K562 (cell line): ENCODE measurements at regions not wholly inside any gene's neighbourhood (a gene's known extent, or its start where the extent isn't known, plus 50 kb on each side); places are given as distances from the start of the nearest gene placed in this dataset.
A peak's percentile ranks its signal among the peaks of the same experiment; 100 is the strongest.

Source experiments
- ATAC-seq: fragments of 200-7000 bp; cut with Tn5 transposase; 3 replicates; pipeline ENCODE4 v1.9.1; 2020; ENCODE audit warnings: moderate library complexity
- BruUV-seq: library from RNA; stranded (reverse); fragments of 400-500 nt; replicated peaks from 2 replicates; lab custom pipeline; 2021; lab: Mats Ljungman, UMichigan
- CTCF ChIA-PET: fragments of 300-600 bp; formaldehyde crosslinking; extraction: SDS; loops from one replicate; lab custom pipeline; 2021; ENCODE audit warnings: low intra/inter-chr PET ratio; lab: Yijun Ruan, JAX
- POLR2A ChIA-PET: fragments of 300-600, 350-650 bp; sonication (Branson Sonifier 250); formaldehyde crosslinking; extraction: SDS; loops from one replicate; lab custom pipeline; 2021; ENCODE audit warnings: antibody characterized with exemption, inconsistent platforms; lab: Yijun Ruan, JAX
- DNase-seq, 4 experiments: peaks; one replicate each; pipeline versions ENCODE4 v3.0.0 to v3.0.0-alpha.2; 2011 to 2018; ENCODE audit warnings: low spot score in 3 of 4, mixed read lengths in 3 of 4; ENCODE audit errors: extremely low read depth in 1 of 4
- FAIRE-seq: peaks from 2 replicates; lab custom pipeline; 2011; peaks lifted over from hg19 to GRCh38; lab: Jason Lieb, UNC
- H2AFZ ChIP-seq: 2 replicates; pipeline ENCODE4 v1.6.0; 2011; ENCODE audit warnings: low read depth, low read length, control low read depth, inconsistent platforms
- H3K27ac ChIP-seq: fragments of 200-600 bp; 3 replicates; pipeline ENCODE4 v1.8.0; 2011; ENCODE audit warnings: low read depth, mild to moderate bottlenecking, control low read depth, inconsistent platforms, low read length, moderate library complexity, mixed read lengths; ENCODE audit errors: extremely low read depth
- H3K27me3 ChIP-seq, 2 experiments: fragments of 300-600 bp in 1 of 2; 2 replicates in 1 of 2; 3 replicates in 1 of 2; pipeline versions ENCODE4 v1.6.0 to v1.8.0; 2011; ENCODE audit warnings: inconsistent platforms in 2 of 2, low read length in 2 of 2, mild to moderate bottlenecking in 1 of 2, mixed read lengths in 1 of 2, moderate library complexity in 1 of 2; ENCODE audit not compliant: control insufficient read depth in 2 of 2, insufficient read depth in 2 of 2
- H3K36me3 ChIP-seq: fragments of 300-600 bp; 3 replicates; pipeline ENCODE4 v1.8.0; 2011; ENCODE audit warnings: mild to moderate bottlenecking, low read length, inconsistent platforms; ENCODE audit not compliant: control insufficient read depth, insufficient read depth
- H3K4me1 ChIP-seq, 2 experiments: fragments of 200-600 bp in 1 of 2; replicated peaks in 1 of 2; 2 replicates in 1 of 2; 3 replicates in 1 of 2; pipeline versions ENCODE4 v1.5.1 to v1.8.0; 2011; ENCODE audit warnings: inconsistent platforms in 2 of 2, low read length in 2 of 2, mild to moderate bottlenecking in 1 of 2, mixed read lengths in 1 of 2, moderate library complexity in 1 of 2; ENCODE audit not compliant: control insufficient read depth in 2 of 2, insufficient read depth in 2 of 2
- H3K4me2 ChIP-seq: 2 replicates; pipeline ENCODE4 v1.6.1; 2011; ENCODE audit warnings: low read length, control low read depth, inconsistent platforms, mixed read lengths; ENCODE audit not compliant: insufficient read depth
- H3K4me3 ChIP-seq: fragments of 200-600 bp; sonication (generic), shearing (Covaris generic); 2 replicates; pipeline ENCODE4 v1.5.1; 2016; ENCODE audit warnings: control low read depth, inconsistent platforms
- H3K79me2 ChIP-seq: fragments of 200-600 bp; 3 replicates; pipeline ENCODE4 v1.8.0; 2011; ENCODE audit warnings: low read length, inconsistent platforms; ENCODE audit not compliant: control insufficient read depth, insufficient read depth
- H3K9ac ChIP-seq, 2 experiments: 2 replicates each; pipeline versions ENCODE4 v1.6.0 to v1.6.1; 2011; ENCODE audit warnings: low read depth in 2 of 2, low read length in 2 of 2, control low read depth in 1 of 2, inconsistent platforms in 1 of 2, mild to moderate bottlenecking in 1 of 2, mixed read lengths in 1 of 2; ENCODE audit not compliant: insufficient read depth in 1 of 2
- H3K9me1 ChIP-seq: one replicate; pipeline ENCODE4 v1.6.0; 2011; ENCODE audit warnings: inconsistent platforms, mild to moderate bottlenecking, low read length, moderate library complexity; ENCODE audit not compliant: control insufficient read depth, insufficient read depth
- H3K9me3 ChIP-seq: replicated peaks from 2 replicates; pipeline ENCODE4 v1.5.1; 2011; ENCODE audit warnings: low read depth, low read length, inconsistent platforms; ENCODE audit not compliant: control insufficient read depth, insufficient read depth
- H4K20me1 ChIP-seq: replicated peaks from 2 replicates; pipeline ENCODE4 v1.6.1; 2011; ENCODE audit warnings: low read length, inconsistent platforms, mixed read lengths; ENCODE audit not compliant: control insufficient read depth, insufficient read depth
- CBFA2T2 ChIP-seq: fragments of 450-650 bp; conservative IDR thresholded peaks from 2 replicates; pipeline ENCODE4 v1.6.1; 2017; ENCODE audit warnings: mild to moderate bottlenecking
- ESRRA ChIP-seq: fragments of 450-650 bp; IDR thresholded peaks from 2 replicates; pipeline ENCODE4 v1.6.1; 2014; ENCODE audit warnings: low read depth, mild to moderate bottlenecking, moderate library complexity, borderline replicate concordance
- HDAC3 ChIP-seq: fragments of 450-650 bp; IDR thresholded peaks from 2 replicates; pipeline ENCODE4 v1.6.1; 2018; ENCODE audit warnings: borderline replicate concordance, mild to moderate bottlenecking, moderate library complexity; ENCODE audit not compliant: partially characterized antibody
- HIVEP1 ChIP-seq: fragments of 250-450 bp; sonication (Bioruptor Pico); IDR thresholded peaks from 2 replicates; pipeline ENCODE4 v1.4.0; 2020; ENCODE audit warnings: mild to moderate bottlenecking
- MEF2A ChIP-seq: IDR thresholded peaks from 2 replicates; pipeline ENCODE4 v1.6.1; 2011; ENCODE audit warnings: low read depth, mild to moderate bottlenecking, low read length, moderate library complexity; ENCODE audit not compliant: control insufficient read depth
- NCOA1 ChIP-seq: fragments of 450-650 bp; IDR thresholded peaks from 2 replicates; pipeline ENCODE4 v1.6.1; 2016; ENCODE audit warnings: low read depth
- RBM14 ChIP-seq: fragments of 200-400 bp; formaldehyde crosslinking; IDR thresholded peaks from 2 replicates; pipeline ENCODE4 v1.6.1; 2018; ENCODE audit warnings: low read depth, mild to moderate bottlenecking, low read length, moderate library complexity, borderline replicate concordance; ENCODE audit not compliant: insufficient read depth
- RCOR1 ChIP-seq, 2 experiments: IDR thresholded peaks; 2 replicates each; pipeline ENCODE4 v1.6.1; 2012; ENCODE audit warnings: low read depth in 2 of 2, low read length in 2 of 2, borderline replicate concordance in 1 of 2, improper control_type of control experiment in 1 of 2
- TRIM24 ChIP-seq, 2 experiments: fragments of 450-650 bp; IDR thresholded peaks; 2 replicates each; pipeline ENCODE4 v1.6.1; 2016
- U2AF1 ChIP-seq: fragments of 200-400 bp; formaldehyde crosslinking; optimal IDR thresholded peaks from 2 replicates; pipeline ENCODE3; 2017; ENCODE audit warnings: mild to moderate bottlenecking, low read depth, low read length, moderate library complexity
- ZNF445 ChIP-seq: fragments of 250-450 bp; sonication (Bioruptor Pico); IDR thresholded peaks from 2 replicates; pipeline ENCODE4 v1.4.0; 2020; ENCODE audit warnings: low read depth, mild to moderate bottlenecking, moderate library complexity
- WGBS: fragments of 100-300 bp; shearing (Covaris generic); methylation state at CpG from one replicate; pipeline ENCODE4 v1.1.6; 2016; ENCODE audit warnings: low coverage, mixed read lengths; ENCODE audit not compliant: insufficient coverage; ENCODE audit errors: missing lambda C conversion rate; 5-methylcytosine and 5-hydroxymethylcytosine counted together
- in situ Hi-C: fragments of 300-500 bp; cut with MboI; formaldehyde crosslinking; loops from 4 replicates; pipeline ENCODE4 v1.15.0; 2018; ENCODE audit warnings: inconsistent platforms, mixed read lengths
- intact Hi-C: fragments of 100-400 bp; cut with micrococcal nuclease; formaldehyde crosslinking; loops from 2 replicates; pipeline ENCODE4 v1.14.2; 2022
- TF ChIP-seq, protein P1 (sequence below): sonication (generic); formaldehyde crosslinking; IDR thresholded peaks from 2 replicates; pipeline ENCODE4 v1.8.0; 2022; ENCODE audit warnings: mild to moderate bottlenecking, missing genetic modification reagents
- TF ChIP-seq, protein P2 (sequence below): fragments of 250-450 bp; sonication (Bioruptor Pico); IDR thresholded peaks from 2 replicates; pipeline ENCODE4 v1.5.0; 2022; ENCODE audit warnings: mild to moderate bottlenecking
- TF ChIP-seq, protein P3 (sequence below): fragments of 250-450 bp; sonication (Bioruptor Pico); IDR thresholded peaks from 2 replicates; pipeline ENCODE4 v1.8.0; 2021; ENCODE audit warnings: borderline replicate concordance, mild to moderate bottlenecking, moderate library complexity; ENCODE audit not compliant: poor library complexity, severe bottlenecking

DNA sequence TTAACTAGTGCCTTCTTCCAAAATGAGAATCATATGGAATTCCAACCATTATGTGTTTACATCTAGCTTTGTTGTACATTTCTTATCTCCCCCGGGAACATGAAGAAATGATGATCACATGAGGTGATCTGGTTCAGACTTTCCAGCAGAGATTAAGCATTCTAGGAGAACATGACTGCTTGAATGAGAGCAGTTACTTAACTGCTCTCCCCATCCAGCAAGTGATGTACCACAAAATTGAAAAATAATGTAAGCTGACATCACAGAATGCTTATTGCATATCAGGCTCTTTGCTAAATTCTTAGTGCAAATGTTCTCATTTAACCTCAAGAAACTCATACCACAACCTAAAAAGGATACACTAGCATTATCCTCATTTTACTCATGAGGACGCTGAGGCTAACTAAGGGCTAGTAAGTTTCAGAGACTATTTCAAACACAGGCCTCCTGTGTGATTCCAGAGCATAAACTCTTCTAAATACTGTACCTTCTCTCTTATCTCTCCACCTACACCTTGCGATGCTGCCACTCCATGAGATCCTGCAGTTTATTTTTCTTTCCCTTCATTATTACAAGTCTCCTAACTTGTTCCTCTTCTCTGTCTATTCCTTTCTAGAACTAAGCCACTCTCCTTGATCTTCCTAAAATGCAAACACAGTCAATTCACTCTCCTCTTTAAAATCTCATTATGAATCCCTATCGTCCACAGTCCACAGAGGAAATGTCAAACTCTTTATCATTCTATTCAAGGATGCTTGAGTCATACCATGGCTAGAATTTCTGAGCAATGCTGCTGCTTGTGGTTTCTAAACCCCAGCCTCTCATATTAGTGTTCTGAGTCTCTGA is 1224.8 kb upstream of the ZEB2 start:
- H3K9ac ChIP-seq, result no peak overlapping the region
- H2AFZ ChIP-seq, result peak overlapping the region; percentile 49
- peaks cover 0 to 22% of the 10 kb centered on the region in 2 experiments; a peak in 4 of 5 replicates for H3K4me1 ChIP-seq
- no peaks in the 10 kb centered on the region for H4K20me1 ChIP-seq
- no TSS peak for BruUV-seq
- H3K27ac ChIP-seq, result no peak overlapping the region
- DNase-seq (peak in 2 of 4 experiments; percentile 29 to 64), ATAC-seq (peak; percentile 81), FAIRE-seq (peak; percentile 58)
- in situ Hi-C loops (loop anchor here (5.0 kb wide), 1 partner anchor 72 kb away; no protein-coding TSS in a partner anchor), intact Hi-C loops (no loop called here)
- H3K9me3 ChIP-seq, result no peaks in the 10 kb centered on the region
- H3K4me2 ChIP-seq, result no peak overlapping the region
- H3K27me3 ChIP-seq, result no peaks in the 10 kb centered on the region
- no peaks in the 10 kb centered on the region for H3K36me3 ChIP-seq
- H3K4me3 ChIP-seq, result no peak overlapping the region
- no peaks in the 10 kb centered on the region for H3K9me1 ChIP-seq
- 10% methylated on average over 4 of the region's 4 CpGs for WGBS
- H3K79me2 ChIP-seq, result no peaks in the 10 kb centered on the region
- ChIA-PET CTCF (no interaction called here), POLR2A (interaction anchor here (0.6 kb wide), 1 partner anchor 28 kb away, joined by 3 read pairs; no protein-coding TSS in a partner anchor)
- TF ChIP-seq RBM14 (no peak), U2AF1 (no peak), HIVEP1 (CRISPR knock-in tag) (no peak), CBFA2T2 (peak; percentile 50), RCOR1 (IDR thresholded peaks at IDR 0.05; ENCODE audit: borderline replicate concordance in 1 of 2, low read depth in 2 of 2, low read length in 2 of 2) (0 out of 4 replicates have a peak, but pooled peaks of 1 of the 2 experiments have one; percentile 50), ESRRA (no peak), NCOA1 (no peak), TRIM24 (IDR thresholded peaks at IDR 0.05) (peak; percentile 38 to 46; a peak in 2 of 4 replicates), MEF2A (peak; percentile 70), HDAC3 (peak; percentile 52), ZNF445 (no peak)
- TF ChIP-seq, protein P1, sequence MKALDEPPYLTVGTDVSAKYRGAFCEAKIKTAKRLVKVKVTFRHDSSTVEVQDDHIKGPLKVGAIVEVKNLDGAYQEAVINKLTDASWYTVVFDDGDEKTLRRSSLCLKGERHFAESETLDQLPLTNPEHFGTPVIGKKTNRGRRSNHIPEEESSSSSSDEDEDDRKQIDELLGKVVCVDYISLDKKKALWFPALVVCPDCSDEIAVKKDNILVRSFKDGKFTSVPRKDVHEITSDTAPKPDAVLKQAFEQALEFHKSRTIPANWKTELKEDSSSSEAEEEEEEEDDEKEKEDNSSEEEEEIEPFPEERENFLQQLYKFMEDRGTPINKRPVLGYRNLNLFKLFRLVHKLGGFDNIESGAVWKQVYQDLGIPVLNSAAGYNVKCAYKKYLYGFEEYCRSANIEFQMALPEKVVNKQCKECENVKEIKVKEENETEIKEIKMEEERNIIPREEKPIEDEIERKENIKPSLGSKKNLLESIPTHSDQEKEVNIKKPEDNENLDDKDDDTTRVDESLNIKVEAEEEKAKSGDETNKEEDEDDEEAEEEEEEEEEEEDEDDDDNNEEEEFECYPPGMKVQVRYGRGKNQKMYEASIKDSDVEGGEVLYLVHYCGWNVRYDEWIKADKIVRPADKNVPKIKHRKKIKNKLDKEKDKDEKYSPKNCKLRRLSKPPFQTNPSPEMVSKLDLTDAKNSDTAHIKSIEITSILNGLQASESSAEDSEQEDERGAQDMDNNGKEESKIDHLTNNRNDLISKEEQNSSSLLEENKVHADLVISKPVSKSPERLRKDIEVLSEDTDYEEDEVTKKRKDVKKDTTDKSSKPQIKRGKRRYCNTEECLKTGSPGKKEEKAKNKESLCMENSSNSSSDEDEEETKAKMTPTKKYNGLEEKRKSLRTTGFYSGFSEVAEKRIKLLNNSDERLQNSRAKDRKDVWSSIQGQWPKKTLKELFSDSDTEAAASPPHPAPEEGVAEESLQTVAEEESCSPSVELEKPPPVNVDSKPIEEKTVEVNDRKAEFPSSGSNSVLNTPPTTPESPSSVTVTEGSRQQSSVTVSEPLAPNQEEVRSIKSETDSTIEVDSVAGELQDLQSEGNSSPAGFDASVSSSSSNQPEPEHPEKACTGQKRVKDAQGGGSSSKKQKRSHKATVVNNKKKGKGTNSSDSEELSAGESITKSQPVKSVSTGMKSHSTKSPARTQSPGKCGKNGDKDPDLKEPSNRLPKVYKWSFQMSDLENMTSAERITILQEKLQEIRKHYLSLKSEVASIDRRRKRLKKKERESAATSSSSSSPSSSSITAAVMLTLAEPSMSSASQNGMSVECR (CRISPR knock-in tag), result no peak
- TF ChIP-seq, protein P2, sequence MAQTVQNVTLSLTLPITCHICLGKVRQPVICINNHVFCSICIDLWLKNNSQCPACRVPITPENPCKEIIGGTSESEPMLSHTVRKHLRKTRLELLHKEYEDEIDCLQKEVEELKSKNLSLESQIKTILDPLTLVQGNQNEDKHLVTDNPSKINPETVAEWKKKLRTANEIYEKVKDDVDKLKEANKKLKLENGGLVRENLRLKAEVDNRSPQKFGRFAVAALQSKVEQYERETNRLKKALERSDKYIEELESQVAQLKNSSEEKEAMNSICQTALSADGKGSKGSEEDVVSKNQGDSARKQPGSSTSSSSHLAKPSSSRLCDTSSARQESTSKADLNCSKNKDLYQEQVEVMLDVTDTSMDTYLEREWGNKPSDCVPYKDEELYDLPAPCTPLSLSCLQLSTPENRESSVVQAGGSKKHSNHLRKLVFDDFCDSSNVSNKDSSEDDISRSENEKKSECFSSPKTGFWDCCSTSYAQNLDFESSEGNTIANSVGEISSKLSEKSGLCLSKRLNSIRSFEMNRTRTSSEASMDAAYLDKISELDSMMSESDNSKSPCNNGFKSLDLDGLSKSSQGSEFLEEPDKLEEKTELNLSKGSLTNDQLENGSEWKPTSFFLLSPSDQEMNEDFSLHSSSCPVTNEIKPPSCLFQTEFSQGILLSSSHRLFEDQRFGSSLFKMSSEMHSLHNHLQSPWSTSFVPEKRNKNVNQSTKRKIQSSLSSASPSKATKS (CRISPR knock-in tag), result no peak
- TF ChIP-seq, protein P3, sequence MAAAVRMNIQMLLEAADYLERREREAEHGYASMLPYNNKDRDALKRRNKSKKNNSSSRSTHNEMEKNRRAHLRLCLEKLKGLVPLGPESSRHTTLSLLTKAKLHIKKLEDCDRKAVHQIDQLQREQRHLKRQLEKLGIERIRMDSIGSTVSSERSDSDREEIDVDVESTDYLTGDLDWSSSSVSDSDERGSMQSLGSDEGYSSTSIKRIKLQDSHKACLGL (CRISPR knock-in tag), result no peak
